ENCODE measurements at regions not wholly inside any gene's neighbourhood (a gene's known extent, or its start where the extent isn't known, plus 50 kb on each side); places are given as distances from the start of the nearest gene placed in this dataset.
"Not testable (repeated sequence)": the region's sequence is repeated elsewhere in the genome, so short reads cannot be mapped to it uniquely, and the experiment has no call there.

DNA sequence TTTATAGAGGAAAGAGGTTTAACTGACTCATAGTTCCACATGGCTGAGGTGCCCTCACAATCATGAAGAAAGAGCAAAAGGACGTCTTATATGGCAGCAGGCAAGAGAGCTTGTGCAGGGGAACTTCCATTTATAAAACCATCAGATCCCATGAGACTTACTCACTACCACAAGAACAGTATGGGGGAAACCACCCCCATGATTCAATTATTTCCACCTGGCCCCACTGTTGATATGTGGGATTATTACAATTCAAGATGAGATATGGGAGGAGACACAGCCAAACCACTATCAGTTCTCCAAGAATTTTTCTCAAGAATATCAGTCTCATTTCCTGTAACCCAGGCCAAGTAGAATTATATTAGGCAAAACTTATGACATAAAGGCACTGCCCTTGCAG lies 77.8 kb downstream of the COL6A6 start:
- TF ChIP-seq, protein P1, sequence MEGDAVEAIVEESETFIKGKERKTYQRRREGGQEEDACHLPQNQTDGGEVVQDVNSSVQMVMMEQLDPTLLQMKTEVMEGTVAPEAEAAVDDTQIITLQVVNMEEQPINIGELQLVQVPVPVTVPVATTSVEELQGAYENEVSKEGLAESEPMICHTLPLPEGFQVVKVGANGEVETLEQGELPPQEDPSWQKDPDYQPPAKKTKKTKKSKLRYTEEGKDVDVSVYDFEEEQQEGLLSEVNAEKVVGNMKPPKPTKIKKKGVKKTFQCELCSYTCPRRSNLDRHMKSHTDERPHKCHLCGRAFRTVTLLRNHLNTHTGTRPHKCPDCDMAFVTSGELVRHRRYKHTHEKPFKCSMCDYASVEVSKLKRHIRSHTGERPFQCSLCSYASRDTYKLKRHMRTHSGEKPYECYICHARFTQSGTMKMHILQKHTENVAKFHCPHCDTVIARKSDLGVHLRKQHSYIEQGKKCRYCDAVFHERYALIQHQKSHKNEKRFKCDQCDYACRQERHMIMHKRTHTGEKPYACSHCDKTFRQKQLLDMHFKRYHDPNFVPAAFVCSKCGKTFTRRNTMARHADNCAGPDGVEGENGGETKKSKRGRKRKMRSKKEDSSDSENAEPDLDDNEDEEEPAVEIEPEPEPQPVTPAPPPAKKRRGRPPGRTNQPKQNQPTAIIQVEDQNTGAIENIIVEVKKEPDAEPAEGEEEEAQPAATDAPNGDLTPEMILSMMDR (IDR thresholded peaks at IDR 0.05), result not testable (repeated sequence)
- TF ChIP-seq POLR2A (IDR thresholded peaks at IDR 0.05), result not testable (repeated sequence)
